GM18520 (cell line): ENCODE measurements at regions not wholly inside any gene's neighbourhood (a gene's known extent, or its start where the extent isn't known, plus 50 kb on each side); places are given as distances from the start of the nearest gene placed in this dataset.
"Not testable (repeated sequence)": the region's sequence is repeated elsewhere in the genome, so short reads cannot be mapped to it uniquely, and the experiment has no call there.

Source experiments
- ATAC-seq: cut with Tn5 transposase; IDR thresholded peaks from one replicate; pipeline ENCODE4 v1.9.1; 2021; ENCODE audit not compliant: unreplicated experiment

GRCh38 chr13:48583859-48584311, 51.0 kb upstream of the RCBTB2 start:
- no peak for ATAC-seq

GRCh38 chr13:48585456-48585840, 52.6 kb upstream of the RCBTB2 start:
- no peak for ATAC-seq

GRCh38 chr13:48586591-48587103, 53.8 kb upstream of the RCBTB2 start:
- no peak for ATAC-seq

DNA sequence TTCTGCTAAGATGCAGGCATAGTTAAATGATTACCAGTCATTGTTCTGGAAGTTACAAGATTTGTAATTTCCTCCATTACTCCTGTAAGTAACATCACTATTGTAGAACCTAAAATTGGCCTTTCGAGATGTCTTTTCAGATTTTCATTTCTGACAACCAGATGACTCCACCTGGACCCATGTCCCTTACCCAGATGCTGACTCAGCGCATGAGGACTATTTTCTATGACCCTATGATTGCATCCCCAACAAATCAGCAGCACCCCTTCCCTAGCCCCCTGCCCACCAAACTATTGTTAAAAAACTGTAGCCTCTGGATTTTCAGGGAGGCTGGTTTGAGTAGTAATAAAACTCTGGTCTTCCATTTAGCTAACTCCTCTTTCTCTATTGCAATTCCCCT, 55.2 kb upstream of the RCBTB2 start:
- ATAC-seq: no peak

DNA sequence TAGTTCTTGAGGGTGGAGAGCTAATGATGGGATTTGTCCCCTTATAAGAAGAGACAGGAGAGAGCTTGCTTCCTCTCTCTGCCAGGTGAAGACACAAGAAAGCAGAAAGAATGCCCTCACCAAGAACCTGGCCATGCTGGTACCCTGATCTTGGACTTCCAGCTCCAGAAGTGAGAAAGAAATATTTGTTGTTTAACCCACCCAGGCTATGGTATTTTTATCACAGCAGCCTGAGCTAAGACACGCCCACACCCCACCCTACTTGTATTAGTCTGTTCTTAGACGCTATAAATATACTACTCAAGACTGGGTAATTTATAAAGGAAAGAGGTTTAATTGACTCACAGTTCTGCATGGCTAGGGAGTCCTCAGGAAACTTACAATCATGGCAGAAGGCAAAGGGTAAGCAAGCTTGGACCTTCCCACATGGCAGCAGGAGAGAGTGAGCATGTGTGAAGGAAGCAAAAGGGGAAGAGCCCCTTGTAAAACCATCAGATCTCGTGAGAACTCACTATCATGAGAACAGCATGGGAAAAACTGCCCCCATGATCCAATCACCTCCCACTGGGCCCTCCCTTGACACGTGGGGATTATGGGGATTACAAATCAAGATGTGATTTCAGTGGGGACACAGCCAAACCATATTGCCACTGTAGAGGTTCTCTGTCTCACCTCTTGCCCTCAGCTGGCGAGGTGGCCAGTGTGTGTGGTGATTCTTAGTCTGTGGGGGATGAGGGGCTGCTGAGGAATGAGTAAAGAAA, 57.4 kb upstream of the RCBTB2 start:
- no peak for ATAC-seq

DNA sequence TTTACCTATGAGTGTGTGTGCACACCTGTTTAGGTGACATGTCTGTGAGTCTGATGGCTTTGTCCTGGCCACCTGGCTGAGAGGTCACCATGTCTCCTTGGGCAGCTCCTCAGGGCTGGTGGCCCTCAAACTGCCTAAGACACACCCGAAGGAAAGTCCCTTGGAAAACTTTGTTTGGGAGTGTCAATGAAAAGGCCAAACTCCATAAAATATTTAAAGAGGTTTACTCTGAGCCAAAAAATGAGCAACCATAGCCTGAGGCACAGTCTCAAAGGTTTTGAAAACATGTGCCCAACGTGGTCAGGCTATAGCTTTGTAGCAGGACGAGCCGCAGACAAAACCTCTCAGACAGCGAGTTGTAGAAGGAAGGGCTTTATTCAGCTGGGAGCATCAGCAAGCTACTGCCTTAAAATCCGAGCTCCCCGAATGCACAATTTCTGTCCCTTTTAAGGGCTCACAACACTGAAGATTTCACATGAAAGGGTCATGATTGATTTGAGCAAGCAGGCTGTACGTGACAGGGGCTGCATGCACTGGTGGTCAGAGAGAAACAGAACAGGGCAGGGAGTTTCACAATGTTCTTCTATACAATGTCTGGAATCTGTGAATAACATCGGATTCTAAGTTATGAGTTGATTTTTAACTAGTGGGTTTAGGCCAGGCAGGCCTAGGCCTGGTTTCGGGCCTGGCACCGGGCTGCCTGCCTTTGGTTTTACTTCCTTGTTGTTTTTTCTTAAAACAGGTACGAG, 58.4 kb upstream of the RCBTB2 start:
- not testable (repeated sequence) for ATAC-seq

GRCh38 chr13:48591889-48592687, 59.2 kb upstream of the RCBTB2 start:
- no peak for ATAC-seq

GRCh38 chr13:48592688-48593049, 59.8 kb upstream of the RCBTB2 start:
- no peak for ATAC-seq

DNA sequence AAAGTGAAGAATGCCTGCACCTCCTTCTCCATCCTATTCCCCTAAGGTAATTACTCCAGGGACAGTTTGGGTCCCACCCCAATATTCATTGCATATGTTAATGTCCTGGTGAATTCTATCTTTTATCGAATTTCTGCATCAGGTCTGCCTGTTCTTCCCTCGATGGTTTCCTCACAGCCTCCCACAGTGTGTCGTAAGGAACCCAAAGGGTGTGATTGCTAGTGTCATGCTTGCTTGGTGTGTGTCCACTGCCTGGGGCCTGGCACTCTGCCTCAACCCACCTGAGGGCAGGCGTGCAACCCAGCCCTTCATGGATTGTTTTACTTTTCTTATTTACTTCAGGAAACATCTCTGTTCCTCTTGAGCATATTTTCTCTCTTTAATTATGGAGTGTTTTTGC, 60.2 kb upstream of the CYSLTR2 start:
- no peak for ATAC-seq

GRCh38 chr13:48594096-48594815, 59.5 kb upstream of the CYSLTR2 start:
- no peak for ATAC-seq

DNA sequence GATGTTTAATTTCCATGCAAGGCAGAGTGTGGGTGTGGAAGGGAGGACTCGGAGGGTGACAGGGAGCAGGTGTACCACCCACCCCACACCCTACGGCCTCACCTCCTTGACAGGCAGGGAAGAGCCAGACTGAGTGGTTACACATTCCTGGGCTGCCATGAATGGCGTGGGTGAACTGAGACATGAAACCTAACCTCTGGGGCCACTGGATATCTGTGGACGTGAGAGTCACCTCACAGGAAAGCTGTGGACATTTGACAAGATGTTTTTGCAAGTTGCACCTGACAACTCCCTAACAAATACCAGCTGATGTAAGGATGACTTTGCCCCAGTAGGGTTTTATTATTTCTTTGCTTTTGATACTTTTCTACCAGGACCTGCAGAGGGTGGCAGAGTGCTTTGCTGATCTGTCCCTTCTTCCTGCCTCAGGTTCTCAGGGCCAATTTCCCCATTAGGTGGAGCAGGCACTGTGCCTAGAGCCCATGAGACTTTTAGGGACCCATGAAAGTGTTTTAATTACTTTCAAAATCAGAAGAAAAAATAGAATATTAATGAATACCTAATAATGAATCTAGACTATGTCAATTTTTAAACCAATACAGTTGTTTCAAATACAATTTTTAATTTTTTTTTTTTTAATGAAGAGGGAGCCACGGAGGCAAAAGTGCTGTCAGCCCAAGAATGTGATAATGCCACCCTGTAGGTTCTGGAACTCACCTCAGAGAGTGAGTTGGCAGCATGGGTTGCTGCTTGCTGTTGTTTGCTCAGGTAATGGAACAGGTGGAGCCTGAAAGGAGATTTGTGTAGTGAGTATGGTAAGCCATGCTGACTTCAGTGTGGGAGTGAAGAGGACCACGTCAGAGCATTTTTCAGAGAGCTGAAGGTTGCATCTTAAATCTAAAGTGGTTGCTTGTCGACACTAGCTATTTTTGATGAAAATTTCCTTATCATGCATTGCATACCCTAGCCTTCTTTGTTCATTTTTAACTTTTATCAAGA, 58.0 kb upstream of the CYSLTR2 start:
- ATAC-seq: peak; percentile 44

DNA sequence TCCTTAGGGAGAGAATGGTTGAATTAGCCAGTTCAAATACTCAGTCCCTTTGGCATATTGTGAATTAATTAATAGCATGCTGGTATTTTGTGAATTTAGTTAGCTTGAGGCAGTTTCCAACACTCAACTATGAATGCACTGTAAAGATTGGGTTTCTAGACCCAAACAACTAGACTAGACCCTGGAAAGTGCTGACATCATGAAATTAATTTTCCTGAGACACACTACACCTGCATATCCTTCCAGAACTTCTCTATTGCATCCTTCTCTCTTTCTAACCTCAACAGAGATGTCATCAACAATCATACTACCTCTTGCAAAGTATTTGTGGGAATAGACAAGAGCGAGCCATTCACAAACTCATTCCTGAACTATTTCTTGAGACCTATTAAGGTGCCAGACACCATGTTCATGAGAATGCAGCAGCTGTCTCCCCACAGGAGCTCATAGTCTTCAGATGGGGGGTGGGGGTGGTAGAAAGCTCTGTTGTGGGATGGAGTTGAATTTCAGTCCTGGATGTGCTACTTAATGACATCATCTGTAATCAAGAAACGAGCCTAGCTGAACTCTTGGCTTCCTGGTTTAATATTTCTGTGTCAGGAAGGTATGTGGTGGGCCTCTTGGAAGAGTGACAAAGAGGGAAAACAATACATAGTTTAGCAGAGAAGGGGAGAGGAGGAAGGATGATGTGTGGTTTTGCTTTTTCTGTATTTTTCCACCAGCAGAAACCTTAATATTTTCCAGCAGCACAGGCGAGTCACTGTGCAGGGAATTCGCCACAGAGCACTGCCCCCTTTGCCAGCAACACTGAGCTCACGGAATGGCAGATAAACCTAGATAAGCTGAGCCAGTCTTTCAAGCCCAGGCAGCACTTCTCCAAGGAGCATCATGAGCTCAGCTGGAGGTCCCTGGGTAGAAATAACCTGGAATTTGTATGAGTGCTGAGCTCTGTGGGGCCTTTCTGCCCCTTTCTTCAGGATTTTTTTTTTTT, 53.1 kb upstream of the CYSLTR2 start:
- no peak for ATAC-seq

GRCh38 chr13:48602296-48603016, 51.3 kb upstream of the CYSLTR2 start:
- no peak for ATAC-seq

DNA sequence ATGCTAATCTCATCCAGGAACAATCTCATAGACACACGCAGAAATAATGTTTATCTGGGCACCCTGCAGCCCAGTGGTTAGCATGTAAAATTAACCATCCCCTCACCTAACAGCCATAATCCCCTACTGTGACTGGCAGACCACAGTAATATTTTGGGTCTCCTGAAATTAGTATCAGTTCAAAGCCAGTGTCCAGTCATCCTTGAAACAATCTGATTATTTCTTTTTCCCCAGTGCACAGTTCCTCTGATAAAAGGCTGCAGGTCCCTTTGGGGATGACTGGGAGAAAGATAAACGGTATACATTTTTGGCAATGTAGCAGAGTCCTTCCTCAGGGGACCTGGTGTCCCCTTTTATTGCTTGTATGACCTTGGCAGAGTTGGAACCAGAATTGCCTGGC, 50.4 kb upstream of the CYSLTR2 start:
- ATAC-seq: no peak
